Nucleus accumbens (tissue), 56 donors: ENCODE measurements at regions not wholly inside any gene's neighbourhood (a gene's known extent, or its start where the extent isn't known, plus 50 kb on each side); places are given as distances from the start of the nearest gene placed in this dataset.

ENCODE experiments used
- DNase-seq, 56 donors: peaks; one replicate each; lab custom pipeline; 2025; lab: John Stamatoyannopoulos, UW

DNA sequence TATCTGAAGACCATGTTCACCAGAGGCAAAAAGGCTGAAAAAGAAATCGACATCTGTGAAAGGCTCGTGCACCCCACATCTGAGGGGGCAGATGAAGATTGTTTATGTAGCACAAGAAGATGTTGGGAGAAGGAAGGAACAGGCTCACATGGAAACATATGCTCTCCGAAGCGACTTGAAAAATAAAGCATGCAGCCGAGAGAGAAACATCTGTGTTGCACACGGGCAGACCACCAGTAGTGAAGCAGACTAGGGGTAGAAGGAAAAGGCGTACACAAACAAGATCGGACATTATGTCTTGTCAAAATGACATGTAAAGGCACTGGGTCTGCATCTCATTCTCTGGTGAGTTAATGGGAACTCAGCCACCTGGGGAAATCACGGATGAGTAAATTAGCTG, 356.5 kb downstream of the ZIC4 start:
- no peak for DNase-seq

- DNase-seq = no peak
Observed at GRCh38 chr3:147049305-147049704, 357.0 kb downstream of the ZIC4 start.

GRCh38 chr3:147046916-147047315, 359.4 kb downstream of the ZIC4 start:
- no peak for DNase-seq

- DNase-seq = no peak
Observed at GRCh38 chr3:147038481-147038880, 367.9 kb downstream of the ZIC4 start.

GRCh38 chr3:147034359-147034758, 372.0 kb downstream of the ZIC4 start:
- no peak for DNase-seq

DNA sequence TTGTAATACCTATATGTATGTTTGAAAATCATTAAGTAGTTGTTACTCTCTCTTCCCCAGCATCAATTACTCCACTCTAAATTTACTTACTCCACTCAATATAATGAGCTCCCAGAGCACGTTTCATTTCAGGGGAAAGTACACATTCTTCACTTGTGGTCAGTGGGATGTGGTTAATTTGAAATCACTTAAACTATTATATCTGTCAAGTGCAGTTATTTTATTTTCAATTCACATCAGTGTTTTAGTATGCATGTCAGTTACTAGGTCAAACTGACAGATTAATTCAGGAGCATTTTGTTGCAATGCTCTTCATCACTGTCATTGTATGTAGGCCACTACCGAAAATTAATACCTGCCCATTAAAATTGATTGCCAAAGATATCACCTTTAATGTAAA, 376.1 kb downstream of the ZIC4 start:
- no peak for DNase-seq

GRCh38 chr3:147015334-147015733, 391.0 kb downstream of the ZIC4 start:
- DNase-seq = no peak

DNA sequence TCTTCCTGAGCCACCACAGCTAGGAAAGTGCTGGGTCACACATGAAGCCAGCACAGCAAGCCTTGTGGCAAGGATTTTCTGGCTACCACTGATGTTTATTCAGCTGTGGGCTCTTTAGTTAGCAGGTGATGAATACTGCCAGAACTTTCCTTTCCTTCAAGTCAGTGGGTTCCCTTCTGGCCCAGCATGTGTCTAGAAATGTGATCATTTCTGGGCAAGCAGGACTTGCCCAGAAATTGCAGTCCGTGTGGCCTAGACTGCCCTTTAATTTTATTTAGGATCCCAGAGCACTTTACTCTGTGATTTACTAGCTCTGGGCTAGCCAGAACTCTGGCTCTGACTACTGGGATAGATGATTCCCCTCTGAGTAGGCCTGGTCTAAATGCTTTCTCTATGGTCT, 397.5 kb downstream of the ZIC4 start:
- DNase-seq = no peak

DNA sequence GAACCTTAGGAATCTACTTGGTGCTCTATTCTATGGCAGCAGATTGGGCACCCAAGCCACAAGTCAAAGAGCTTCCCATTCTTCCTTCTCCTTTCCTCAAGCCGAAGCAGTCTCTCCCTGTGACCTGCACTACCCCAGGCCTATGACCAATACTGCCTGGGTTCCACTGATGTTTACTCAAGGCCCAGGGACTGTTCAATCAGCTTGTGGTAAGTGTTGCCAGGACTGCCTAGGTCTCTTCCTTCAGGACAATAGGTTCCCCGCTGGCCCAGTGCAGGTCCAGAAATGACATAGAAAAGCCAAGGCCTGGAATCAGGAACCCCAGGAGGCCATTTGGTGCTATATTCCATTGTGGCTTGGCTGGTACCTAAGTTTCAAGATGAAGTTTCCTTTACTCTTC, 397.9 kb downstream of the ZIC4 start:
- DNase-seq = no peak

GRCh38 chr3:147007736-147008245, 398.6 kb downstream of the ZIC4 start:
- no peak for DNase-seq

DNA sequence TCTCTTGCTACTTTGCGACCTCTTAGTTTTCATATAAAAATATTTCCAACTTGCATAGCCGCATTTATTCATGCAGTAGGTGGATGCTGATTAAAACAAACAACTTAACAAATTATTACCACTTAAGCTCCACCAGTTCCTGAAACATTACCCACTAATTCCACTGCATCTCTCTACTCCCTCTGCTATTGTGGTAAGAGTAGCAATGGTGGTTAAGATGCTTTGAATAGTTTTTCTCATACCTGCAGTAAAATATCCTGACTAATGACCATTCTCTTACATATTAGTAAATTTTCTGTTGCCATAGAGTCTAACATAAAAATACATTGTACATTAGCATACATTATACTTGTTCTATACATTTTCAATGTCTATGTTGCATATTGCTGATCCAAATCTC, 397.6 kb upstream of the PLSCR5 start:
- DNase-seq = no peak

- DNase-seq = no peak
Observed at GRCh38 chr3:147000274-147000673, 395.1 kb upstream of the PLSCR5 start.

DNA sequence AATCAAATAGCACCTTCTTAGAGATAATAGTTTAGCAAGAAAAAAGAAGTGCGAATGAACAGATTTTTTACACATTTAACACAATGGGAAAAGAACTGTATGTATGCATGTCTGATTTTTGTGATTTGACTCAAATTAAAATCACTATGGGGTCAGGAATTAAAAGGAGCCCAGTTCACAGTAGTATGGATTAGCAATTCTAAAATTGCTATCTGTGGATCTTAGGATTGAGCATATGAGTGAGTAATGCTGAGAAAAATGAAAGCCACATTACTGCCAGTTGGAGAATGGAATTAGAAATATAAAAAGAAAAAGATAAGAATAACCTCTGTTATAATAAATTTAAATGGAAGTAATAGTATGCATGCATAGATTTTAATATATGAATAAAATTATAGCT, 386.8 kb upstream of the PLSCR5 start:
- no peak for DNase-seq

- DNase-seq = no peak
Observed at GRCh38 chr3:146975476-146975875, 370.3 kb upstream of the PLSCR5 start.

GRCh38 chr3:146975032-146975431, 369.9 kb upstream of the PLSCR5 start:
- no peak for DNase-seq

DNA sequence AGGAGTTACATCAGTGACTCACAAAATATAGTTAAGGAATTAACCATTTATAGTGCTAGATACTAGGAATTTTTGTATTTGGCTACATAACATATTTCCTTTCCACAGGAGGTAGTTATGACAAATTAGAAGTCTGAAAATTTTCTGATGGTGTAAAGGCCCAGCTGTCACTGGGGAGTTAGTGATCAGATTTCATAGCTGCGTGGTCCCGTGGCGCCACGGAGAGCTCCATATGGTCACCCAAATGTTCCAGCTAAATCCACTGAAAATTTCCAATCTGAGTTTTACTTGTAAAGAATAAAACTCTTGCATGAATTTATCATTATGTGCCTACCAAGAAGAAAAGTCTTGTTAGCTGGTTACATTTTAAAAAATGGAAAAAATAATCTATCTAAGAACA, 368.9 kb upstream of the PLSCR5 start:
- no peak for DNase-seq

GRCh38 chr3:146972726-146973125, 367.6 kb upstream of the PLSCR5 start:
- DNase-seq = no peak

GRCh38 chr3:146970236-146970635, 365.1 kb upstream of the PLSCR5 start:
- no peak for DNase-seq

- DNase-seq = no peak
Observed at GRCh38 chr3:146969356-146969755, 364.2 kb upstream of the PLSCR5 start.

- DNase-seq = no peak
Observed at GRCh38 chr3:146968204-146968651, 363.1 kb upstream of the PLSCR5 start.

GRCh38 chr3:146967783-146968182, 362.6 kb upstream of the PLSCR5 start:
- DNase-seq = no peak

- no peak for DNase-seq
Observed at GRCh38 chr3:146966124-146966523, 361.0 kb upstream of the PLSCR5 start.

DNA sequence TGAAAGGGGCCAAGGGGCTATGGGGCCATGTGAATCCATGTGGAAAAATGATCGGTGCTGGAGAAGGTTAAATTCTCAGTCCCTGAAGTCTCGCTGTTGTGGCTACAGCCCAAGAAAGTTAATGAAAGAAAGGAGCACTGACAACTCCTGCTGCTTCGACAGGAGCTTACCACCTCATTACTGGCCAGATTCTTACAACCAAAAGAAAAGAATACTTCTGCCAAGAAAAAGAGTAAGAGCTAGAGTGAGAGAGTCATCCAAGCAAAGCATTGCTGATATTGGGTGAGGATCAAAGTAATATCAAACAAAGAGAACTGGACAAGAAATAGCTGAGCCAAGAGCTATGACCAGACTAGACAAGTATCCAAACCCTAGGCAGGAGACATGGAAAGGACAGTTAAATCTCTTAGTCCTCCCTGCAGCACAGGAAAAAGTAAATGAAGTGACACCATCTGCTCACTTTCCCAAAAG, 348.4 kb upstream of the PLSCR5 start:
- no peak for DNase-seq
